NB4 (cell line): ENCODE measurements at regions not wholly inside any gene's neighbourhood (a gene's known extent, or its start where the extent isn't known, plus 50 kb on each side); places are given as distances from the start of the nearest gene placed in this dataset.

Experiments used
- MAX ChIP-seq: IDR thresholded peaks from 2 replicates; pipeline ENCODE4 v1.6.1; 2011; ENCODE audit warnings: low read depth, low read length
- MYC ChIP-seq: IDR thresholded peaks from 2 replicates; pipeline ENCODE4 v1.6.1; 2011; ENCODE audit warnings: low read depth, low read length
- POLR2A ChIP-seq: IDR thresholded peaks from 2 replicates; pipeline ENCODE4 v1.6.1; 2011; ENCODE audit warnings: mild to moderate bottlenecking; ENCODE audit not compliant: insufficient read length; ENCODE audit errors: extremely low read depth
- TF ChIP-seq, protein P1 (sequence below): IDR thresholded peaks from one replicate; pipeline ENCODE4 v1.5.1; 2012; ENCODE audit warnings: low read depth, low read length

DNA sequence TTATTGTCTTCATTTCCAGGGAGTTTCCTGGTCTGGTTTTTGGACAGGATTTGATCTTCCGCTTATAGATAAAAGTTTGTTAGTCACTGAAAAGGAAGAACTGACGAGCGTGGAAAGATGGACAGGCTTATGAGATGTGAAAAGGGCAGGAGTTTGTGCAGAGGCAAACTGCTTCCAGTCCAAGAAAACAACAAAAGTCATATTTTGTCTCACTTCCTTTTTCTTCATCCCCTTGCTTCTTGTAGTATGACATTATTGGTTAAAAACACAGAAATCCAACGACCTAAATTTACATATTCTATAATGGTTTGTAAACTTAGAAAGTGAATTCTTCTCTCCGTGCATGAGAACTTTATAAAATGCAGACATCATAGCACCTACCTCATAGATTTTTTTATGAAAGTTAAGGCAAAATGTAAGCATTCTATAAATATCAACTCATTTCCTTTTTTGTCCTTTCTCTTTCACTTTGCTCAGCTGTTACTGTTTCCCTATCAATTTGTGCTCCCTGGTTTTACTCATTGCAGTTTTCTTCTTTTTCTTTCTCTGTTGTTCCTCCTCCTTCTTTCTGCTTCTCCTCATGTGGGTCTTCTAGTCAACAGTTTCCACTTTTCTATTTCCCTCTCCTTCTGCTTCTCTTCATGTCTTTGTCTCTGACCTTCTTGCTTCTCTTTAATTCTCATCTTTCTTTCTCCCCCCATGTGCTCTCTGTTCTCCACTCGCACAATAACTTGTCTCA is 370.2 kb downstream of the ARL4A start:
- TF ChIP-seq, protein P1, sequence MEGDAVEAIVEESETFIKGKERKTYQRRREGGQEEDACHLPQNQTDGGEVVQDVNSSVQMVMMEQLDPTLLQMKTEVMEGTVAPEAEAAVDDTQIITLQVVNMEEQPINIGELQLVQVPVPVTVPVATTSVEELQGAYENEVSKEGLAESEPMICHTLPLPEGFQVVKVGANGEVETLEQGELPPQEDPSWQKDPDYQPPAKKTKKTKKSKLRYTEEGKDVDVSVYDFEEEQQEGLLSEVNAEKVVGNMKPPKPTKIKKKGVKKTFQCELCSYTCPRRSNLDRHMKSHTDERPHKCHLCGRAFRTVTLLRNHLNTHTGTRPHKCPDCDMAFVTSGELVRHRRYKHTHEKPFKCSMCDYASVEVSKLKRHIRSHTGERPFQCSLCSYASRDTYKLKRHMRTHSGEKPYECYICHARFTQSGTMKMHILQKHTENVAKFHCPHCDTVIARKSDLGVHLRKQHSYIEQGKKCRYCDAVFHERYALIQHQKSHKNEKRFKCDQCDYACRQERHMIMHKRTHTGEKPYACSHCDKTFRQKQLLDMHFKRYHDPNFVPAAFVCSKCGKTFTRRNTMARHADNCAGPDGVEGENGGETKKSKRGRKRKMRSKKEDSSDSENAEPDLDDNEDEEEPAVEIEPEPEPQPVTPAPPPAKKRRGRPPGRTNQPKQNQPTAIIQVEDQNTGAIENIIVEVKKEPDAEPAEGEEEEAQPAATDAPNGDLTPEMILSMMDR, result no peak
- TF ChIP-seq POLR2A, result no peak
- TF ChIP-seq MAX, result no peak
- no peak for TF ChIP-seq MYC
